Stimulated activated CD4-positive, alpha-beta T cell treated with anti-CD3 and anti-CD28 coated beads, Interleukin-1b, Interleukin-23, amount 100 ng/mL, for 48 hours (primary cell): ENCODE measurements at regions not wholly inside any gene's neighbourhood (a gene's known extent, or its start where the extent isn't known, plus 50 kb on each side); places are given as distances from the start of the nearest gene placed in this dataset.

Experiments
- DNase-seq: peaks from one replicate; pipeline ENCODE4 v3.0.0-alpha.2; 2020

DNA sequence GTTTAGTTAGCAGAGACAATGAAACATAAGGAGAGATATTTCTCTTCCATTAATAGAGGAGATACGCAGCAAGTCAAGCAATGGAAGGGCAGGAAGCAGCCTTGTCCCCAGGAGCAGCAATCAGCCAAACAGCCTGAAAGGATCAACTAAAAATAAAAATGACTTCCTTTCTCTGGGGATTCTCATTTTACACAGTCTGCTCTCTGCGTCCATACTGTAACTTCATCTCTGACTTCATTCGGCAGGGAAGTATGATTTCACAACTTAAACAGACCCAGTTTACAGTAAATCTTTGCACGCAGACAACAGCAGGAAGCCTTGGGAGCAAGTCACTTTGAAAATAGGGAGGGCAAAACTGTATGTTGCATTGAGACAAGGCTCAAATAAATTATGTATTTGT is 826.7 kb downstream of the DIAPH3 start:
- DNase-seq, result no peak

DNA sequence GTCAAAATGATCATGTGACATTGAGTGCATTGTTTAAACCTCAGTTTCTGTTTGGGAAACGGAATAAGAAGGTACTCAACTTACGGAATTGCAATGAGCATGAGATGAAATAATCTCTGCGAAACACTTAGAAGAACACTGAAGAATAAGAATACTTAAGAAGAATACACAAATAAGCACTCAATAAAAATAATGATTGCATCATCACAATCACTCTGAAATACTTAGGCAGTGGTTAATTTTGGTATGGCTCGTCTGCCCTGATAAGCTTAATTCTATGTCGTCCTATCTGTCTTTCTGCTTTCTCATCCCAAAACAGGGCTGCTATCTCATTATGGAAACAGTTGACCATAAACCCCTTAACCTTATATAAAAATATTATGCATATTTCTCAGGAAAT is 823.6 kb downstream of the DIAPH3 start:
- no peak for DNase-seq

DNA sequence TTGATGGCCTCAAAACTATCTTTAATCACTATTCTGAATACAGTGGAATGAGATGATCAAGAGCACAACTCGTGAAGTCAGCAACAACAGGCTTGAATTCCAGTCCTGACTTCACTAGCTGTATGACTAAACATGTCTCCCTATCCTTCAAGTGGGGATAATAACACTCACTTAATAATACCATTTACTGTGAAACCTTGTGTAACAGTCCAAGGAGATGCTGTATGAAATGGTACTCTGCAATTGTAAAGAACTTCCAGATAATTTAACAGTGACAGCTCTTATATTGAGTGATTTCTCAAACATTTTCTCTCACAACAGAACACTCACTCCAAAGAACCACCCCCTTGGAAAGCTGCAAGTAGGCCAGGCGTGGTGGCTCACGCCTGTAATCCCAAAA is 823.1 kb downstream of the DIAPH3 start:
- DNase-seq, result no peak

DNA sequence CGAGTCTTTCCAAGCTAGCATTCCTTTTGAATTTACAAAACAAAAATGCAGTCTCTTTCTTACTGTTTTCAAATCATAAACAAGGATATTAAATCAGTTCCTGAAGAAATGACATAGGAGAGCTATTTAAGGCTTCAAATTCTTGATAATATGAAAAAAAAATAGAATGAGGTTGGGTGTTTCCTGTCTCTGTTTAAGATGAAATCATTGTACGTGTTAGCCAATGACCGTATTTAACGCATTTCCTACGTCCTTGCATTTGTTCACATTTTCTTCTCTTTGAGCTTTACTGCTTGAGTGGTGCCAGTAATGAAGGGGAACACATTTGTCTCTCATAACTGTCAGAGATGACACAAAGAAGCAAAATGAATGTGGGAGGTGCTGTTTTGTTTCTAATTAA is 821.3 kb downstream of the DIAPH3 start:
- no peak for DNase-seq

DNA sequence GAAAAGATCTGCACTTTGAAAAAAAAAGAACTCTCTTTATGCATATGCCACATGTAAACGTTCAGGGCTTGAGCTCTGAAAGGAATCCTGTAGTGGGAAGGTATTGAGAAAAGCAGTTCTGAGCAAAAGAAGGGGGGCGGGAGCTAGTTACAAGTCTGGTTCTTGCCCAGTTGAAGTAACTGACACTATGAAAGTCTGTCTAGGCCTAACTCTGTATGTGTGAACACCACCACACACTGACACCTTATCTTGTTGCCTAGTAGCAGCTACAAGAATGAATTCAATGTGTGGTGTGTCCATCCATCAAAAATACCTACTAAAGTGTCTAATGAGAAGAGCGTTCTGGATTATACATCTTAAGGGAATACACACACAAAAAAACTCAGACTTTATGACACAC is 820.6 kb downstream of the DIAPH3 start:
- no peak for DNase-seq

DNA sequence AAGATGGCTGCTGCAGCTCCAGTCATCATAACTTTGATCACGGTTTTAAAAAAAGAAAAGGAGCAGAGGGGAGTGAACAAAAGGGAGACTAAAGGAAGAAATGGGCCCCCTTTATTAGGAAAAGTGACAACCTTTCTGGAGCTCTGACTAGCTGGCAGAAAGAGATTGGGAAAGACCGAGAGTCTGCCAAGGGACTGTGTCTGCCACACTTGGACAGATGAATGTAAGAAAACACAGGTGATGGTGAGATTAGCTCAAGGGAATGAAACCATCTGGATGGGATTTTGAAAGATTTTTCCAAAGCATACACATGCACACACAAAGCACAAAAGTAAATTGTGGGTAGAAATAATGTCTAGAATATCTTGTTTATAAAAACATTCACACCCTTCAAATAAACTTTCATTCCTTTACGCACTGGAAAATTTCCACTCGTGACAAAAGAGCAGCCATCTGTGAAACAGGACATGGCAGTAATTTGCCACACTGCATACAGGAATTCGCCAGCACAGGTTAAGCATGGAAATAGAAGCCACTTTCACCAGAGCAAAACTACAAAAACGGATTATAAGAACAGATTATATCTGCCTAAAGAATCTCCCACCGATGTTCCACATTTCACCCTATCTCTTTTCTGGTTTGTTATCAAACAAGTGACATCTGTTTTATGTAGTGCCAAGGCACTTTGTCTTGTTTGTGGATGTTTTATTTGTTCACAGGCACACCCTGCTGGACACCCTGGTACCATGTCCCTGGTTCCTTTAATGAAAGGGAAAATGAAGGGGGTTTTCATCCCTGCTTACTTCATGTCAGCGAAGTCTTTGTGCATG is 819.5 kb downstream of the DIAPH3 start:
- DNase-seq, result no peak

DNA sequence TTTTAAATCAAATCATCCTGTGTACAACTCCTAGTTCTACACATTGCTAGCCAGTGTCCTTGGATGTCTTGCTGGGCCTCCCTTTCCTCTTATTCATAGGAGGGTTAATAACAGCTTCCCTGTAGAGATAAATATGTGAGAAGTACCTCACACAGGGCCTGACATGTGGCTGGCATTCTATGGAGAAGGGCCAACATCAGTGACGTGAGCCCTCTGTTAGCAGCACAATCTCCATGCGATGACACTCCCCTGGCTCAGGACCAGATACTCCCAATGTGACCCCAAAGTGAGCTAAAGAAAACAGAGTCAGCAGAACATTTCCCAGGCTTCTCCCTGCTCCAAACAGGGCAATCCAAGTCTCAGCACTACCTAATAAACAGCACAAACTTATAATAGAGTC is 818.4 kb downstream of the DIAPH3 start:
- DNase-seq, result no peak

DNA sequence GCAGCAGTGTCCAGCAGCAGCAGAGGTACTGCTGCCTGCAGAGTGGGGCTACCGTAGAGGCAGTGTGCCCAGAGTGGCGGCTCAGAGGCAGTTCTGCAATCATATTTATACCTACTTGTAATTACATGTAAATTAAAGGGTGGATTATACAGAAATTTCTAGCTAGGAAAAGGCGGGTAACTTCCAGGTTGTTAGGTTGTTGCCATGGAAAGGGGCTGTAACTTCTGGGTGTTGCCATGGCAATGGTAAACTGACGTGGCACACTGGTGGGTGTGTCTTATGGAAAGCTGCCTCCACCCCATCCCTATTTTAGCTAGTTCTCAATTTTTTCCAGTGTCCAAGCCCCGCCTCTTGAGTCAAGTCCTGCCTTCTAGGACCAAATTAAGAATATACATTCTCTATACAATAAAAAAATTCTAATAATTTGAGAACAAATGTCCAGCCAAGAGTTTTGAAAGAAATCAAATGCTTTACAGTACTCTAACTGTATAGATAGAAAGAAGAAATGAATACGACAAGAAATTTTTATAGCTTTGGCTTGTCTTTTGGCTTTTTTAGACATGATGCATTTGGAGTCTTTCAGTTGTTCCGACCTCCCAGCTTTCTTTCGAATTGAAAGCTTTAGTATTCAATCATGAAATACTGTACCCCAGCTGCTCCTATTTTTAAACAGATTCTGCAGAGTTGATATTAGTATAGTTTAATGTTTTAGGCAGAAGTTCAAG is 816.6 kb downstream of the DIAPH3 start:
- no peak for DNase-seq

DNA sequence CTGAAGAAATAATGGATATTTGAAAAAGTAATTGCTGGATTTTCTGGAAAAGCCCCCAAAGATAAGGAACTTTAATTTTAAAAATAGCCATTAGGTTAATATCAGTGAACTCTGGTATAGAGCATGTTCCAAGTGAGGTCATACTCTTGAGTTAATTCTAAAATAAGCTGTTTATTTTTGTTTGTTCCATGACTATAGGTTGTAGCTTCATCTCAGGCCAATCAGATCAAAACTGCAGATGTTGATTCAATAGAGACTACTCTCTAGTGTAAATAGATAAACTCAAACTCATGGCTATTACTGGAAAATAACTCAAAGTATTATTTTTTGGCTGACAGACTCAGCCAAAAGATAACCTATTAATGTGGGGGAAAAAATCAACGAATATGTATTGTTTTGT is 815.1 kb downstream of the DIAPH3 start:
- no peak for DNase-seq

DNA sequence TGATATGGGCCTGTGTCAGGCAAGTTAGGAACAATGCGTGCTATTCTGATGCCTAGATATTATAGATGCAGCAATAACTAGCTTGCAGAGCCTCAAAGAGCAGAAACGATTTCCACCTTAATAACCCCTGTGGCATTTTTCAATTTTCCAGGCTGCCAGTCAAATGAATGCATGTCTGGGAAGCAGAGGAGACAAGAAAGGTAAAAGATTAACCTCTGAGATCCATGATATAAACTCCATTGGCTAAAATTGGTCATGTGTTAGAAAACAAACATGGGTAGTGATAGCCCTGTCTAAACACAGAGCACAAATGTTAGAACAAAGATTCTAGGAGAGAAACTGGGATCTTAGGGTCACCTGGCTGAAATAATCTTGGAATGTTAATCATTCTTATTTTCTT is 811.1 kb downstream of the DIAPH3 start:
- no peak for DNase-seq

DNA sequence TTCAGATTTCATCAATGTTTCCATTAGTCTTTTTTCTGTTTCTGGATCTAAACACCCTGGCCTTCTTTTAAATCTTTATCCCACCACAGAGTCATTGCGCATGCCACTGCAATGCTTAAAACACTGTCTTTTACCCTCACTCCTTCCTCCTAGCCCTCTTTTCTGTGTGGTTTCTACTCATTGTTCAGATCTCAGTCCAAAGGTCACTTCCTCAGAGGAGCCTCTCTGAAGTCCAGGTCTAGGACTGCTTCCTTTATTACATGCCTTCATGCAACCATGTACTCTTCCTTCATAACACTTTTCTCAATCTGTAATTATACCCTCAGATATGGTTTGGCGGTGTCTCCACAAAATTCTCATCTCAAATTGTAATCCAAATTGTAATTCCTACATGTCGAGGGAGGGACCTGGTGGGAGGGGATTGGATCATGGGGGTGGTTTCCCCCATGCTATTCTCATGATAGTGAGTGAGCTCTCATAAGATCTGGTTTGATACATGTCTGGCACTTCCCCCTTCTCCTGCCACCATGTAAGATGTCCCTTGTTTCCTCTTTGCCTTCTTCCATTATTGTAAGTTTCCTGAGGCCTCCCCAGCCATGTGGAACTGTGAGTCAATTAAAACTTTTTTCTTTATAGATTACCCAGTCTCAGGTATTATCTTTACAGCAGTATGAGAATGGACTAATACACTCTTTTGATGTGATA is 808.9 kb downstream of the DIAPH3 start:
- DNase-seq, result no peak

DNA sequence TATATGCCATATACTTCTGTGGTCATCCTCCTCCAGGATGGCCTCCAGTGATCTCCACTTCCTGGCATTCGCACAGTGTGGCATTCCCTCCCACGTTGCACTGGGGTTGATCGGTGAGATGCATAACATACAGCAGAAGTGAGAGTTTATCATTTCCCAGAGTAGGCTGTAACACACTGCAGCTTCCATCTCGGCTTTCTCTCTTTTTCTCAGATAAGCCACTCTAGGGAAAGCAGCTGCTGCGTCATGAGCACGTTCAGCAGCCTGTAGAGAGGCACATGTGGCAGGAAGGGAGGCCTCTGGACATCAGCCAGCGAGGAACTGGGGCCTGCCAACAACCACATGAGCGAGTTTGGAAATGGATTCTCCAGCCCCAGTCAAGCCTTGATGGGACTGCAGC is 807.1 kb downstream of the DIAPH3 start:
- no peak for DNase-seq

DNA sequence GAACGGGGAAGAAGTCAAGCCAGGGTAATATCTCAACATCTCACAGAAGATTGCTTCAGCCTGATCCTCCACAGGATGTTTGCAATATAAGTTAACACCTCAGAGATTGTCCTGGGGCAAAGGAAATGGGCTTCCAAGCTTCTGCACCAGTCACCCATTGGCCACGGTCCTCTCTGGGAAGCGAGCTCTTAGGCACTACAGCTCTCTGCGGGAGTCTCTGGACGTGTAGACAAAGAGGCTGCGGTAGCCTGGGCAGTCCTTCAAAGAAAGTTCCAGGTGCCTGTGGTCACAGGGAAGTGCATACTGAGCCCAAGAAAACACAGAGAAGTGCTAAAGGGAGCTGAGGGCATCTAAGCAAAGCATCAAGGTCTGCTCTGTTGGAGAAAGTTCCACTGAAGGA is 805.7 kb downstream of the DIAPH3 start:
- no peak for DNase-seq

DNA sequence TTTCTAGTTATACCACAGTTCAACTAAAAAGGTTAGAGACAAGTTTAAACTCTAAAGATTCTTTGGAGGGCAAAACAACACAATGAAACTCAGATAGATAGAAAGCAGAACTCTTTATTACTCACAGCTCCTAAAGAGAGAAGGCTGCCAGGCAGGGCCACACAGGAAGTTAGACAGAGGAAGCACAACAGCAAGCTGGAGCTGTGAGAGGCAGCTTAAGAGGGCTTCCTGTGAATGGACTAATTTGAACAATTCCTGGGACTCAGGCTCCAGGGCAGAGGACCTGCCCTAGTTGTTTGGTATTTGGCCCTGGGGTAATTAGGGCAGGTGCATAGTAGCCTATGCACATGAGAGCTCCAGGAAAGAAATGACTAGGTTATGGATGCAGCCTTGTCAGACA is 803.6 kb downstream of the DIAPH3 start:
- peak; percentile 5 for DNase-seq

DNA sequence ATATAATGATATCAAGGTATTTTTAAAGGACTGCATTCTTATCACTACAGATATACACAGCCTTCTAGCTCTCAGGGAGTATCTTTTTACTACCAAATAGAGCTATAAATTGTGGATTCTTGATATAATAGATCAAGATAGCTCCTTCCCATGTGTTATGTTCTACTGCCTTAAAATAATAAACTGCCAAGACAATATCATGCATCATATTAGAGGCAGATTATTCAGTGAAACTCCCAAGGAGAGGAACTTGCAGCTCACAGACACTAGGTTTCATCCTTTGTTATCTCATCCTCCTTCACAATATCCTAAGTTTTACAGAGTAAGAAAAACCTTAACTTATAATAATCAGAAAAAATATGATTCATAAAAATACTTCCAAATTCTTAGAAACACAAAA is 802.8 kb downstream of the DIAPH3 start:
- no peak for DNase-seq

DNA sequence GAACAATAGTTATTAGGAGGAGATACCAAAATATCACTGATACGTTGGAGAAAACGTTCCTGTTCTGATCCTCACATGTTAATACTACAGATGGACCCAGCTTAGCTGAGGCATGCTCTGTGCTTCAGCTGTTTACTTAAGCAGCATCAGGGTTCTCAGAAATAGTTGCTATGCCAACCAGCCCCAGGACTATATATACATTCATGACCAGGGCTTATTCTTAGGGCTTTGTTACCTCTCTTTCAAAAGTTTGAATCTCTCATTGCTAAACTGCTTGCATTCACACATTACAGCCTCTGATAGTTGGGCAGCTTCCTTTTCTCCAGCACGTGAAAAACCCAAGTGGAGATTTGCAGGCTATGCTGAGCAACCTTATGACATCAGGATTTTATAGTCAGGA is 800.4 kb downstream of the DIAPH3 start:
- DNase-seq, result no peak

DNA sequence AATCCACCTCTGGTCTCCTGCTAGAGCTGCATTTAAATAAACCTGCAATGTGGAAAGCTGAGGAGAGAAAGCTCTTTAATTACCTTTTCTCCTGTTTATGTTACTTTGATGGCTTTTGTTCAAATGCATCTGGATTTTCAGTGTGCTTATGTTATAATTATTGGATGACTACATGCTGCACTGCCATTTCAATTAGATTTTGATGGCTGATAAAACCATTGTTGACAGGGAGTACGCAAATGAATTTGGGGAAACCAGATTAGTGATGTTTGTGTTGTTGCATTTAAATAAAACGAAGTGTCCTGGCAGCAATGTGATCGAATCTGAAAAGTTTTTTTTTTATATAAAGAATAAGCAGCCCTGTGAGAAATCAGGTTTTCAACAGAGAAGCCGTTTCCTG is 799.8 kb downstream of the DIAPH3 start:
- DNase-seq, result no peak

DNA sequence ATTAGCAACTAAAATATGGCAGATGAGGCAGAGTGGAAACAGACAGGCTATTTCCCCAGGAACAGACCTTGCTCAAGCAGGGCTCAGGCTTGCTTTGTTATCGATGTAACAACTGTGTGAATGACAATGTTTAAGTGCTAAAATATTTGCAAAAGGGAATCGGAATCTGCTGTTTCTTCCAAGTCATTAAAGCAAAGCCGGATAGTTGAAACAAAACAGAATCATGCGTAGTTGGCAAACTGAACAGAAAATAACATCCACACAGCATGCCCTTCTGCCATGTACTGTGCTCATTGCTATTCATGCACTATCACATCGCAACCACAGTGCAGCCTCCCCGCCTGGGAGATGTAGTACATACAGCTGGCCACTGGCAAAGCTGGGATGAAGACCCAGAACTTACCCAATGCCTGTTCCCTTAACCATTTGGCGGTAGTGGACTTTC is 799.1 kb downstream of the DIAPH3 start:
- no peak for DNase-seq

DNA sequence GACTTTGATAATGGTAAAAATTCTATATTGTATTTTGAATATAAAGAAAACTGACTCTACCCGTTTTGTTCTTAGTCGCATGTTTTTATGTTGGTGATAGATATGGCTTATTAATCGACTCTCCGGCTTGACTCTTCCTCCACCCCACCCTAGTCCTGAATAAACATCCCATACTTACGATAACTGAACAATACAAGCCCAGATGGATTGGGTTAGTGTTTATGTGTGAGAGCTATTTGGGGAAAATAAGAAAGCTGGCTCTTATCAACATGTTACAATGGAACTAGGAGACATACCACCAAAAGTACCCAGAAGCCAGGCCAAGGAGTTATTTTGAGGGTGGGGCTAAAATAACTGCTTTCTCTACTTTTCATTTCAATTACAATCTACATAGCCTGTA is 796.3 kb downstream of the DIAPH3 start:
- DNase-seq, result no peak

DNA sequence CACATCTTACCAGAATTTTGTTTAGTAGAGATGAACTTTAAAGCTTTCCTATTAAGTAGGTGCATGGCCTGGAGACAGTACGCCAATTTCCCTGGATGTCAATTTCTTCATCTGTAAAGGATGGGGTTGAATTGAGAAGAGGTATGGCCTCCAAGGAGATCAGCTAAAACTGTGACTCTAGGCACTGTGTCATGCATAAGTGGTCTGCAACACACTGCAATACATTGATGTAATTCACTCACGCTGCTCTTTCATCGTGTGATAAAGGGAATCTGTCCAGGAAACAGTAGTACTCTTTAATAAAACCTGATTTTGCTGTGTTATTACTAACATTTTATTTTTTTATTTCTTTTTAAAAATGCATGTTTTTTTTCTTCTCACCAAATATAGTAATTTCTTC is 795.8 kb downstream of the DIAPH3 start:
- DNase-seq, result no peak

DNA sequence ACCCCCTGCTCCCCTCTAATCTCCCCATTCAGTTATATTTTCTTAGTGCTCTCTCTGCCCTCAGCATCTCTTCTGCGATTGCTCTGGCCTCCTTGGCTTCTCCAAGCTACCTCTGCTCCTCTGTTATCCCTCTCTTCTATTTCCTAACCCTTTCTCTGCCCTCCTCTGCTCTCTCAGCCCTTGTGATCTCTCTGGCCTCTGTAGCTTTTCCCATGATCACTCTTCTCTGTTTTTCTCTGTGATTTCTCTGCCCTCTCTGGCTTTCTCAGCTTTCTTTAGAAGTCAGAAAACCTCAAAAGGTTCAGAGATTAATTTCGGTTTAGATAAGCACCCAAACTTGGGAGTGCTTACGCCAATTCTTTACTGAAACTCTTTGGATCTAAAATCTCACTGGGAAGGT is 795.0 kb downstream of the DIAPH3 start:
- DNase-seq, result no peak

DNA sequence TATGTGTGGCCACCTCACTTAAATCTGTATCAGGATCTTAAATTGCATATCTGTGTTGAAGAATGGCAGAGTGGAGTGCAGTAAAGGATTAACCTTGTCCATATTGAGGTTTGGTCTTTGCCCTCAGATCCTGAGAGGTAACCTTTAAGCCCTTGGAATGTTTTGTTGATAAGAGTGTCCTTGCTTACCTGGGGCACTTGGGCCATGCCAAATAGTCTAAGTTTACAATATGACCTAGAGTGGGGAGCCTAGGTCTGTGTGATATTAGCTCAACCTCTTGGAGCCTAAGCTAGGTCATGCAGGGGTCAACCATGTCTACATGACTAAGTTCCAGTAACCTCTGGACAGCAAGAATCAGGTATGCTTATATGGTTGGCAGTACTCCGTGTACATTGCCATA is 792.5 kb downstream of the DIAPH3 start:
- DNase-seq, result no peak

DNA sequence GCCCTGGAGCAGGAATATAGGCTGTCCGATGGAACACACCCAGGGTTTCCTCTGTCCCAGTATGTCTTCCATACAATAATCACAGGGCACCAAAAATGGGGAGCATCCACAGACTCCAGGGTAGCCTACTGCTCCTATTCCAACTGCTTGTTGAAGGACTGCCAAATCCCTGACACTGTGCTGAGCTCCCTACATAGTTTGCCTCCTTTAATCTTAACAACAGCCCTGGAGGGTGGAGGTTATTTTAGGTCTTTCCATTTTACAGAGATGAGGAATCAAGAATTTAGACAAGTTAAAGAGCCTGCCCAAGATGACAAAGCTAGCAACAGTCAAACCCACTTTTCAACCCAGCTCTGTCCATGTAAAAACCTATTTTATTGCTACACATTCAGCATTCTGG is 790.4 kb downstream of the DIAPH3 start:
- DNase-seq, result no peak

DNA sequence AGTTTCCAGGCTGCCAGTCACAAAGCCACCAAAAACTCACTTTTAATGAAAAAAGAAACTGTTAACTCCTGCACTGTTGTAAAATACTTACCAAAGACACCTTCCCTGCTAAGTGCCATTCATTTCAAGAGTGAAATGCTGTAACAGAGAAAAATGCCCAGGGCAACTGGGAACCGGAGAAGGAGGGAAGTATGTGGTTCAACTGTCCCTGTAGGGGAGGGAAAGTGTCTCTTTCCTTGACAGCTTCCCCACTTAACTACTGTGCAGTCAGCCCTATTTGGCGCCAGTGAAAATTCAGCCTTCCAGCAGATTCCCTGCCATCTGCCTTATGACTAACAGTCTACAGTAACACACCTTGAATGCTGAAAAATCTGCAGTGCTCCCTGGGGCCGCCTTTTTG is 789.0 kb downstream of the DIAPH3 start:
- no peak for DNase-seq
